ENCODE measurements at regions not wholly inside any gene's neighbourhood (a gene's known extent, or its start where the extent isn't known, plus 50 kb on each side); places are given as distances from the start of the nearest gene placed in this dataset.
"Not testable (repeated sequence)": the region's sequence is repeated elsewhere in the genome, so short reads cannot be mapped to it uniquely, and the experiment has no call there.

DNA sequence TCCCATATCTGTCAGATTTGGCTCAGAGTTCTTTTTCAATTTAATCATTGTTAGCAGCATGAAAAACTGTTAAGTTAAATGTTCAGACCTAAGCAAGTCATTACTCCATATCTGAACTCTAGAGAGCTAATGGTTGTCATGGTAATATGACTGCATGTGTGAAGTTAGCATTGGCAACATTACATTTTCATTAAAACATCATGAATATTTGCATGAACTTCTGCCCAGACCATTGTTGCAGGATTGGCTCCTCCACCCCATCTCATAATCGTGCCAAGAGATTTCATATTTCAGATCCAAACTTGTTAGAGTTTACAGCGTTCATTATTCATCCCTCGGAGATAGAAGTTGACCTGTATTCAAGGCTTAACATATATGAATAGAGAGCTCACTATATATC, 75.5 kb upstream of the FOLH1 start:
- not testable (repeated sequence) for TF ChIP-seq CTCF (conservative IDR thresholded peaks at IDR 0.05; ENCODE audit: low read length); EZH2phosphoT487 (IDR thresholded peaks at IDR 0.05; ENCODE audit: borderline replicate concordance, low read depth, low read length)

Data from OCI-LY7 (cell line).